ENCODE measurements at regions not wholly inside any gene's neighbourhood (a gene's known extent, or its start where the extent isn't known, plus 50 kb on each side); places are given as distances from the start of the nearest gene placed in this dataset.

DNA sequence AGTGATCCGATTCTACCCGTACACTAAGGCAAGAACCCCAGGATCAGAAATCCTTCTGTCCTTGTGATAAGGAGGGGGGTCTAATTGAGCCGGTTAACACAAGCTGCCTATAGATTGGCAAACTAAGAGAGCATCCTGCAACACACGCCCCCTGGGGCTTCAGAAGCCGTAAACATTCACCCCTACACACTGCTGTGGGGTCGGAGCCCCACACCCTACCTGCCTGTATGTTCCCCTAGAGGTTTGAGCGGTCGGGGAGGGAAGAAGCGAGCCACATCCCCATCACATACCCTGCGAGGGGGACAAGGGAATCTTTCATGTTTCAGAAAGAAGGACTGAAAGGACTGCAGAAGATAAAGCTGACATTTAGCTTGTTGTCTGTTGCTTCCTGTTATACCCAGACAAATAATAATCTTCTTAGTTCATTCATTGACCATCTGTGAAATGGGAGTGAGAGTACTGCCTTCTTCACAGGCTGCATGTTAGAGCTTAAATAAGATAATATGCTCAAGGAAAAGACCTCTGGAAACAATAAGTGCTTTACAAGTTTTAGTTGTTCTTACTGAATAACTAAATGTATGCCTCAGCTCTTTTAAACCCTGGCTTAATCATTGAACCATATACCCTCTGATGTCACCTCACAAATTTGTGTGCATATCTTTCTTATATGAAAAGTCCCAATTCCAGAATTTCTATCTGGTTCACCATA is 74.2 kb upstream of the RNF217 start:
- Histone ChIP-seq H3K9ac (ENCODE audit: low read depth in 1 of 2, low read length in 2 of 2) (no peak overlapping the region), H3K27me3 (ENCODE audit: control insufficient read depth in 4 of 4, insufficient read depth in 4 of 4, low read length in 3 of 4) (no peaks in the 10 kb centered on the region), H3K4me1 (ENCODE audit: control insufficient read depth in 4 of 4, insufficient read depth in 4 of 4, low read length in 3 of 4) (no peaks in the 10 kb centered on the region), H3K36me3 (ENCODE audit: control insufficient read depth in 4 of 4, insufficient read depth in 3 of 4, low read depth in 1 of 4, low read length in 3 of 4) (no peaks in the 10 kb centered on the region), H3K4me3 (ENCODE audit: low read depth in 1 of 3, low read length in 3 of 3) (no peak overlapping the region), H3K9me3 (ENCODE audit: control insufficient read depth in 4 of 4, low read length in 3 of 4) (no peaks in the 10 kb centered on the region), H3K27ac (ENCODE audit: low read depth in 1 of 2, low read length in 2 of 2) (no peak overlapping the region)
- no peak for DNase-seq (ENCODE audit: low spot score)
- WGBS, result 86% methylated on average over 10 of the region's 10 CpGs
- TF ChIP-seq, protein P1, sequence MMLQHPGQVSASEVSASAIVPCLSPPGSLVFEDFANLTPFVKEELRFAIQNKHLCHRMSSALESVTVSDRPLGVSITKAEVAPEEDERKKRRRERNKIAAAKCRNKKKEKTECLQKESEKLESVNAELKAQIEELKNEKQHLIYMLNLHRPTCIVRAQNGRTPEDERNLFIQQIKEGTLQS (IDR thresholded peaks at IDR 0.05), result no peak
- TF ChIP-seq HNF4A (conservative IDR thresholded peaks at IDR 0.05) (no peak), YY1 (IDR thresholded peaks at IDR 0.05) (no peak), RAD21 (IDR thresholded peaks at IDR 0.05) (no peak), FOXA2 (IDR thresholded peaks at IDR 0.05) (no peak), EGR1 (IDR thresholded peaks at IDR 0.05; ENCODE audit: low read depth in 2 of 2) (no peak), TAF1 (conservative IDR thresholded peaks at IDR 0.05) (no peak), RXRA (IDR thresholded peaks at IDR 0.05) (no peak), FOXA1 (IDR thresholded peaks at IDR 0.05) (no peak), GABPA (IDR thresholded peaks at IDR 0.05 in 1 of 2, conservative IDR thresholded peaks at IDR 0.05 in 1 of 2) (no peak), SP1 (IDR thresholded peaks at IDR 0.05) (no peak), NR2F2 (IDR thresholded peaks at IDR 0.05) (no peak)
- TF ChIP-seq, protein P2, sequence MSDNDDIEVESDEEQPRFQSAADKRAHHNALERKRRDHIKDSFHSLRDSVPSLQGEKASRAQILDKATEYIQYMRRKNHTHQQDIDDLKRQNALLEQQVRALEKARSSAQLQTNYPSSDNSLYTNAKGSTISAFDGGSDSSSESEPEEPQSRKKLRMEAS (IDR thresholded peaks at IDR 0.05), result no peak

- Histone ChIP-seq H3K27me3 (ENCODE audit: control insufficient read depth in 4 of 4, insufficient read depth in 4 of 4, low read length in 3 of 4) (no peaks in the 10 kb centered on the region), H3K4me1 (ENCODE audit: control insufficient read depth in 4 of 4, insufficient read depth in 4 of 4, low read length in 3 of 4) (no peaks in the 10 kb centered on the region), H3K27ac (ENCODE audit: low read depth in 1 of 2, low read length in 2 of 2) (no peak overlapping the region), H3K9me3 (ENCODE audit: control insufficient read depth in 4 of 4, low read length in 3 of 4) (no peaks in the 10 kb centered on the region), H3K4me3 (ENCODE audit: low read depth in 1 of 3, low read length in 3 of 3) (no peak overlapping the region), H3K9ac (ENCODE audit: low read depth in 1 of 2, low read length in 2 of 2) (no peak overlapping the region), H3K36me3 (ENCODE audit: control insufficient read depth in 4 of 4, insufficient read depth in 3 of 4, low read depth in 1 of 4, low read length in 3 of 4) (no peaks in the 10 kb centered on the region)
- no peak for DNase-seq (ENCODE audit: low spot score)
- TF ChIP-seq REST (IDR thresholded peaks at IDR 0.05) (no peak), EGR1 (IDR thresholded peaks at IDR 0.05; ENCODE audit: low read depth in 2 of 2) (no peak), FOXA1 (IDR thresholded peaks at IDR 0.05) (no peak), HNF4G (IDR thresholded peaks at IDR 0.05) (no peak), TAF1 (conservative IDR thresholded peaks at IDR 0.05) (no peak), YY1 (IDR thresholded peaks at IDR 0.05) (no peak), RXRA (IDR thresholded peaks at IDR 0.05) (no peak), SP1 (IDR thresholded peaks at IDR 0.05) (no peak), RAD21 (IDR thresholded peaks at IDR 0.05) (no peak), ZBTB33 (IDR thresholded peaks at IDR 0.05) (no peak), CTCF (IDR thresholded peaks at IDR 0.05; ENCODE audit: low read depth, low read length, missing input control) (no peak), NR2F2 (IDR thresholded peaks at IDR 0.05) (no peak), FOXA2 (IDR thresholded peaks at IDR 0.05) (no peak), JUND (IDR thresholded peaks at IDR 0.05) (no peak)
- TF ChIP-seq, protein P1 (IDR thresholded peaks at IDR 0.05), result no peak
- TF ChIP-seq, protein P2 (IDR thresholded peaks at IDR 0.05), result no peak
- WGBS, result 46% methylated on average over 5 of the region's 5 CpGs
Measured at GRCh38 chr6:124888581-124889371, 73.5 kb upstream of the RNF217 start.

Measured in liver (tissue), 8 donors.